ENCODE measurements at regions not wholly inside any gene's neighbourhood (a gene's known extent, or its start where the extent isn't known, plus 50 kb on each side); places are given as distances from the start of the nearest gene placed in this dataset.

GRCh38 chr10:44723619-44724325 lies 187.4 kb upstream of the TMEM72 start (continued):
- TF ChIP-seq USF2 (CRISPR knock-in tag; IDR thresholded peaks at IDR 0.05) (no peak), HMGA2 (CRISPR knock-in tag; IDR thresholded peaks at IDR 0.05) (no peak), RELA (CRISPR knock-in tag; IDR thresholded peaks at IDR 0.05; ENCODE audit: borderline replicate concordance) (no peak), ZBTB43 (CRISPR knock-in tag; IDR thresholded peaks at IDR 0.05) (no peak), FOXJ3 (CRISPR knock-in tag; IDR thresholded peaks at IDR 0.05; ENCODE audit: borderline replicate concordance) (no peak)

GRCh38 chr10:44724415-44725174 lies 186.5 kb upstream of the TMEM72 start:
- ATAC-seq (no peak), DNase-seq (ENCODE audit: low spot score) (no peak)
- POLR2A ChIA-PET, result no interaction called here
- Mint-ChIP-seq H3K4me3 (no peak overlapping the region), H3K27me3 (ENCODE audit: low read depth) (no peaks in the 10 kb centered on the region), H3K27ac (no peak overlapping the region), H3K36me3 (no peaks in the 10 kb centered on the region), H3K9me3 (no peaks in the 10 kb centered on the region), H3K4me1 (peaks cover 4% of the 10 kb centered on the region; the same call in 1 of the 2 replicates)
- TF ChIP-seq GABPB1 (CRISPR knock-in tag; IDR thresholded peaks at IDR 0.05) (no peak), ZNF423 (CRISPR knock-in tag; IDR thresholded peaks at IDR 0.05) (no peak), ATF6 (CRISPR knock-in tag; IDR thresholded peaks at IDR 0.05) (no peak), ATF2 (CRISPR knock-in tag; IDR thresholded peaks at IDR 0.05; ENCODE audit: borderline replicate concordance, low read depth) (no peak), STAT6 (CRISPR knock-in tag; conservative IDR thresholded peaks at IDR 0.05; ENCODE audit: low read depth) (no peak), FOXP1 (CRISPR knock-in tag; IDR thresholded peaks at IDR 0.05; ENCODE audit: borderline replicate concordance) (no peak), NR1H2 (CRISPR knock-in tag; IDR thresholded peaks at IDR 0.05) (no peak)
- CTCF ChIA-PET, result no interaction called here

GRCh38 chr10:44725404-44725803 lies 185.7 kb upstream of the TMEM72 start:
- no peak for ATAC-seq

More at GRCh38 chr10:44725404-44725803, 185.7 kb upstream of the TMEM72 start:
- CTCF ChIA-PET, result no interaction called here
- no peaks in the 10 kb centered on the region for H3K27me3 Mint-ChIP-seq (ENCODE audit: low read depth)
- POLR2A ChIA-PET, result no interaction called here
- H3K9me3 Mint-ChIP-seq, result no peaks in the 10 kb centered on the region
- no peak overlapping the region for H3K27ac Mint-ChIP-seq
- H3K36me3 Mint-ChIP-seq, result no peaks in the 10 kb centered on the region
- H3K4me1 Mint-ChIP-seq, result peaks cover 4% of the 10 kb centered on the region; the same call in 1 of the 2 replicates
- no peak overlapping the region for H3K4me3 Mint-ChIP-seq
- TF ChIP-seq CTCF (IDR thresholded peaks at IDR 0.05) (no peak), NFATC4 (CRISPR knock-in tag; IDR thresholded peaks at IDR 0.05) (no peak), TP53 (CRISPR knock-in tag; IDR thresholded peaks at IDR 0.05) (no peak), CBFB (CRISPR knock-in tag; IDR thresholded peaks at IDR 0.05; ENCODE audit: low read depth) (no peak), TEAD1 (CRISPR knock-in tag; IDR thresholded peaks at IDR 0.05) (no peak)
- DNase-seq (ENCODE audit: low spot score), result no peak
